Stimulated activated CD8-positive, alpha-beta memory T cell treated with anti-CD3 and anti-CD28 coated beads, Interleukin-12 subunit alpha, Interleukin-12 subunit beta, amount 100 ng/mL, for 4 hours (primary cell): ENCODE measurements at regions not wholly inside any gene's neighbourhood (a gene's known extent, or its start where the extent isn't known, plus 50 kb on each side); places are given as distances from the start of the nearest gene placed in this dataset.

Source experiments
- DNase-seq: peaks from one replicate; pipeline ENCODE4 v3.0.0-alpha.2; 2020; ENCODE audit warnings: low read depth

- DNase-seq: no peak
Measured at GRCh38 chr14:65186951-65187350, 84.6 kb upstream of the MAX start.

GRCh38 chr14:65187421-65188049, 85.2 kb upstream of the MAX start:
- DNase-seq: no peak

GRCh38 chr14:65190312-65190711, 88.0 kb upstream of the MAX start:
- DNase-seq: no peak

- no peak for DNase-seq
Measured at GRCh38 chr14:65191716-65192115, 89.4 kb upstream of the MAX start.

GRCh38 chr14:65192686-65193085, 90.4 kb upstream of the MAX start:
- DNase-seq: no peak

- DNase-seq: no peak
Measured at GRCh38 chr14:65193916-65194590, 91.7 kb upstream of the MAX start.

- no peak for DNase-seq
Measured at GRCh38 chr14:65195042-65195719, 92.9 kb upstream of the MAX start.

- DNase-seq: no peak
Measured at GRCh38 chr14:65198346-65198745, 96.0 kb upstream of the MAX start.

GRCh38 chr14:65200454-65200853, 98.1 kb upstream of the MAX start:
- no peak for DNase-seq

GRCh38 chr14:65203574-65203973, 101.3 kb upstream of the MAX start:
- DNase-seq: no peak

GRCh38 chr14:65204056-65204455, 101.7 kb upstream of the MAX start:
- DNase-seq: no peak

GRCh38 chr14:65206078-65206447, 103.7 kb upstream of the MAX start:
- DNase-seq: no peak

GRCh38 chr14:65206448-65207096, 104.3 kb upstream of the MAX start:
- no peak for DNase-seq

GRCh38 chr14:65208548-65208947, 106.2 kb upstream of the MAX start:
- no peak for DNase-seq

GRCh38 chr14:65210118-65210821, 108.0 kb upstream of the MAX start:
- DNase-seq: no peak

GRCh38 chr14:65210822-65211182, 108.5 kb upstream of the MAX start:
- no peak for DNase-seq

- no peak for DNase-seq
Measured at GRCh38 chr14:65211341-65211987, 109.1 kb upstream of the MAX start.

GRCh38 chr14:65213316-65213715, 111.0 kb upstream of the MAX start:
- DNase-seq: no peak

- no peak for DNase-seq
Measured at GRCh38 chr14:65214741-65215140, 112.4 kb upstream of the MAX start.

- no peak for DNase-seq
Measured at GRCh38 chr14:65219353-65219752, 117.0 kb upstream of the MAX start.

GRCh38 chr14:65222440-65222858, 120.1 kb upstream of the MAX start:
- peak; percentile 17 for DNase-seq

GRCh38 chr14:65223636-65224035, 121.3 kb upstream of the MAX start:
- no peak for DNase-seq
